ENCODE measurements at regions not wholly inside any gene's neighbourhood (a gene's known extent, or its start where the extent isn't known, plus 50 kb on each side); places are given as distances from the start of the nearest gene placed in this dataset.
A peak's percentile ranks its signal among the peaks of the same experiment; 100 is the strongest.

- Histone ChIP-seq H3K4me1 (no peaks in the 10 kb centered on the region), H3K4me3 (ENCODE audit: low read depth, low read length) (no peak overlapping the region), H2AFZ (no peak overlapping the region), H3K9me3 (ENCODE audit: control insufficient read depth, low read length) (no peaks in the 10 kb centered on the region), H3K27ac (no peak overlapping the region), H3K4me2 (ENCODE audit: low read length) (no peak overlapping the region), H3K27me3 (ENCODE audit: control insufficient read depth, insufficient read depth, low read length) (no peaks in the 10 kb centered on the region), H3K36me3 (ENCODE audit: control insufficient read depth, insufficient read depth, low read length) (no peaks in the 10 kb centered on the region), H3K9ac (no peak overlapping the region), H3K79me2 (no peaks in the 10 kb centered on the region)
- TF ChIP-seq, protein P1, sequence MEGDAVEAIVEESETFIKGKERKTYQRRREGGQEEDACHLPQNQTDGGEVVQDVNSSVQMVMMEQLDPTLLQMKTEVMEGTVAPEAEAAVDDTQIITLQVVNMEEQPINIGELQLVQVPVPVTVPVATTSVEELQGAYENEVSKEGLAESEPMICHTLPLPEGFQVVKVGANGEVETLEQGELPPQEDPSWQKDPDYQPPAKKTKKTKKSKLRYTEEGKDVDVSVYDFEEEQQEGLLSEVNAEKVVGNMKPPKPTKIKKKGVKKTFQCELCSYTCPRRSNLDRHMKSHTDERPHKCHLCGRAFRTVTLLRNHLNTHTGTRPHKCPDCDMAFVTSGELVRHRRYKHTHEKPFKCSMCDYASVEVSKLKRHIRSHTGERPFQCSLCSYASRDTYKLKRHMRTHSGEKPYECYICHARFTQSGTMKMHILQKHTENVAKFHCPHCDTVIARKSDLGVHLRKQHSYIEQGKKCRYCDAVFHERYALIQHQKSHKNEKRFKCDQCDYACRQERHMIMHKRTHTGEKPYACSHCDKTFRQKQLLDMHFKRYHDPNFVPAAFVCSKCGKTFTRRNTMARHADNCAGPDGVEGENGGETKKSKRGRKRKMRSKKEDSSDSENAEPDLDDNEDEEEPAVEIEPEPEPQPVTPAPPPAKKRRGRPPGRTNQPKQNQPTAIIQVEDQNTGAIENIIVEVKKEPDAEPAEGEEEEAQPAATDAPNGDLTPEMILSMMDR (IDR thresholded peaks at IDR 0.05), result no peak
Measured at GRCh38 chr1:47643306-47644211, 205.7 kb downstream of the FOXD2 start.

DNA sequence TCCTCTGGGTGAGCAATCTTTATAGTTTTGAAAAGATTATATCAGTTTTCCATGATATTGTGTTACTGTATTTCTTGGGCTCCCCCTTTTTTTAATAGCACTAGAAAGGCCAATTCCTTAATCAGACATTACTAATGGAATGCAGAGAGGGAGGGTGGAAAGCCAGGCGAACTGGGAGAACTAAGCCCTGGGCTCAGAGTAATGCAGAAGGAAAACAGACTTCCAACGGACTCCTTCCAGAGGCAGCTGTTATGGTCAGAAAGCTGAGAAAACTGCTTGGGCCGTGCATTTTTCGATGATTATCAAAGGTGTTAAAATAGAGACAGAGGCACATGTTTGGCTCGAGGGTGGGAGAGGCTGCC is 206.3 kb downstream of the FOXD2 start:
- Histone ChIP-seq H3K9me3 (ENCODE audit: control insufficient read depth, low read length) (no peaks in the 10 kb centered on the region), H3K27ac (no peak overlapping the region), H3K27me3 (ENCODE audit: control insufficient read depth, insufficient read depth, low read length) (no peaks in the 10 kb centered on the region), H3K79me2 (no peaks in the 10 kb centered on the region), H3K36me3 (ENCODE audit: control insufficient read depth, insufficient read depth, low read length) (no peaks in the 10 kb centered on the region), H3K4me1 (no peaks in the 10 kb centered on the region), H3K4me3 (ENCODE audit: low read depth, low read length) (no peak overlapping the region), H3K9ac (no peak overlapping the region), H3K4me2 (ENCODE audit: low read length) (no peak overlapping the region), H2AFZ (peak overlapping the region; percentile 6)
- TF ChIP-seq, protein P1 (IDR thresholded peaks at IDR 0.05), result no peak

DNA sequence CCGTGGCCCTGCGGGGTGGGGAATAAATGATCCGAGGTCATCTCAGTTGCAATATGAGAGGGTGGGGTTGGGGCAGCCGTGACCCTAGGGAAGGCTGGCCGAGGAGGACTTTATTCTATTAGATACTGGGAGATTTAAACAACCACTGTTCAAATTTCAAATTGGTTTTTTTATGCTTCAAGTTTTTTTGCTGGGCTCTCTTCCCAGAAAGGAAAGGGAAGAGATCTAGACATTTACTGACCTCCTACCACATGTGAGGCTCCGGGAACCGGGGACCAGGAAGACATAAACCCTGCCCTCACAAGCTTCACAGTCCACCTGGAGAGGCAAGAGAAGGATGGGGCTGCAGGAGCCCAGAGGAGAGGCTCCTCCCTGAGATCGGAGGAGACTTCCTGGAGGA is 207.3 kb downstream of the FOXD2 start:
- H2AFZ ChIP-seq, result no peak overlapping the region
- H3K9me3 ChIP-seq (ENCODE audit: control insufficient read depth, low read length), result no peaks in the 10 kb centered on the region
- H3K4me3 ChIP-seq (ENCODE audit: low read depth, low read length), result no peak overlapping the region
- TF ChIP-seq, protein P1 (IDR thresholded peaks at IDR 0.05), result no peak
- no peak overlapping the region for H3K9ac ChIP-seq
- no peaks in the 10 kb centered on the region for H3K36me3 ChIP-seq (ENCODE audit: control insufficient read depth, insufficient read depth, low read length)
- no peaks in the 10 kb centered on the region for H3K27me3 ChIP-seq (ENCODE audit: control insufficient read depth, insufficient read depth, low read length)
- peaks cover 4% of the 10 kb centered on the region for H3K4me1 ChIP-seq
- no peak overlapping the region for H3K27ac ChIP-seq
- no peak overlapping the region for H3K4me2 ChIP-seq (ENCODE audit: low read length)
- no peaks in the 10 kb centered on the region for H3K79me2 ChIP-seq

DNA sequence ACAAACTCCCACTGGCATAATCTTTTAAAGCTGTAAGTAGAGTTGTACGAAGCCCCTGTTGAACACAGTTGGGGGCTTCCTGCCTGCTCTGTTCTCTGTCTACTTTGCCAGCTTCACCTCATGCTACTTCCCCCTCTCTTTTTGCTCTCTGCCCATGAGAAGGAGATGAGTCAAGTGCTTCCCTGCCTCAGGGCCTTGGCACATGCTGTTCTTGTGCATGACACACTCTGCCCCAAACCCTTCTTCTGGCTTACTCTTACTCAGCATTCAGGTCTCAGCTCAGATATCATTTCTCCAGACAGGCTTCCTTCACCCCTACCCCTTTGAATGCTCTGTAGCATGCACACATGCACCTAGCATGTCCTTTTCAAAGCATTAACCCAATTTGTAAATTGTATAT is 208.8 kb downstream of the FOXD2 start:
- Histone ChIP-seq H3K79me2 (no peaks in the 10 kb centered on the region), H3K27ac (no peak overlapping the region), H3K4me1 (peaks cover 11% of the 10 kb centered on the region), H3K9ac (no peak overlapping the region), H3K4me3 (ENCODE audit: low read depth, low read length) (no peak overlapping the region), H3K27me3 (ENCODE audit: control insufficient read depth, insufficient read depth, low read length) (no peaks in the 10 kb centered on the region), H3K9me3 (ENCODE audit: control insufficient read depth, low read length) (no peaks in the 10 kb centered on the region), H2AFZ (no peak overlapping the region), H3K36me3 (ENCODE audit: control insufficient read depth, insufficient read depth, low read length) (no peaks in the 10 kb centered on the region), H3K4me2 (ENCODE audit: low read length) (no peak overlapping the region)
- TF ChIP-seq, protein P1 (IDR thresholded peaks at IDR 0.05), result no peak
